ENCODE measurements at regions not wholly inside any gene's neighbourhood (a gene's known extent, or its start where the extent isn't known, plus 50 kb on each side); places are given as distances from the start of the nearest gene placed in this dataset.

- H3K27me3 ChIP-seq (ENCODE audit: insufficient read depth) = peaks cover 11% of the 10 kb centered on the region
- H3K4me1 ChIP-seq (ENCODE audit: insufficient read depth) = no peaks in the 10 kb centered on the region
- Mint-ChIP-seq H3K9me3 (peaks cover 8% of the 10 kb centered on the region; the same call in 2 of the 3 replicates), H3K36me3 (ENCODE audit: low read depth) (no peaks in the 10 kb centered on the region), H3K27ac (no peak overlapping the region), H3K27me3 (ENCODE audit: insufficient read depth, low read depth, poor library complexity) (peaks cover 2% of the 10 kb centered on the region), H3K4me3 (no peak overlapping the region), H3K4me1 (no peaks in the 10 kb centered on the region; the same call in 2 of the 3 replicates)
- H3K27ac ChIP-seq (ENCODE audit: low read depth) = no peak overlapping the region
- no peaks in the 10 kb centered on the region for H3K9me2 ChIP-seq (ENCODE audit: insufficient read depth)
- H3K79me2 ChIP-seq (replicated peaks; ENCODE audit: insufficient read depth) = no peaks in the 10 kb centered on the region
- no peak for ATAC-seq
- DNase-seq (ENCODE audit: low spot score) = no peak
- H3K4me2 ChIP-seq = no peak overlapping the region
- H3F3A ChIP-seq (replicated peaks; ENCODE audit: low read depth) = no peaks in the 10 kb centered on the region
- no peak overlapping the region for H3K4me3 ChIP-seq
- H4K20me1 ChIP-seq (replicated peaks; ENCODE audit: insufficient read depth) = no peaks in the 10 kb centered on the region
- H3K36me3 ChIP-seq (ENCODE audit: insufficient read depth) = no peaks in the 10 kb centered on the region
- TF ChIP-seq STAT1 (IDR thresholded peaks at IDR 0.05; ENCODE audit: unreplicated experiment) (no peak), REST (IDR thresholded peaks at IDR 0.05; ENCODE audit: unreplicated experiment) (no peak), NANOG (IDR thresholded peaks at IDR 0.05; ENCODE audit: borderline replicate concordance) (no peak), CREB1 (CRISPR knock-in tag; IDR thresholded peaks at IDR 0.05; ENCODE audit: low read depth) (no peak), EZH2 (IDR thresholded peaks at IDR 0.05; ENCODE audit: low read depth, unreplicated experiment) (no peak), ZNF114 (CRISPR knock-in tag; IDR thresholded peaks at IDR 0.05) (no peak), ZNF462 (CRISPR knock-in tag; IDR thresholded peaks at IDR 0.05) (no peak), POLR2AphosphoS5 (IDR thresholded peaks at IDR 0.05; ENCODE audit: low read depth) (no peak), CTCF (conservative IDR thresholded peaks at IDR 0.05; ENCODE audit: low read depth in 2 of 2) (no peak), ZNF331 (CRISPR knock-in tag; IDR thresholded peaks at IDR 0.05; ENCODE audit: low read depth) (no peak), EZH2phosphoT487 (IDR thresholded peaks at IDR 0.05; ENCODE audit: unreplicated experiment) (no peak), JUNB (IDR thresholded peaks at IDR 0.05; ENCODE audit: unreplicated experiment) (no peak)
- H2AFZ ChIP-seq = no peak overlapping the region
These were observed 93.9 kb downstream of the HAPSTR1 start for GRCh38 chr16:9185381-9185780.
